Lung (tissue), 11 donors: ENCODE measurements at regions not wholly inside any gene's neighbourhood (a gene's known extent, or its start where the extent isn't known, plus 50 kb on each side); places are given as distances from the start of the nearest gene placed in this dataset.

Experiments used
- ATAC-seq: fragments of 200-7000 bp; cut with Tn5 transposase; one replicate; pipeline ENCODE4 v1.9.1; 2020; ENCODE audit warnings: moderate number of reproducible peaks; ENCODE audit not compliant: insufficient read depth, low FRiP score
- DNase-seq, 3 donors: peaks; one replicate each; pipeline ENCODE4 v3.0.0-alpha.2; 2013 to 2017
- H3K27ac ChIP-seq, 2 donors: one replicate each; pipeline ENCODE4 v1.5.1; 2013; ENCODE audit warnings: mild to moderate bottlenecking in 2 of 2, moderate library complexity in 2 of 2, control low read depth in 1 of 2, inconsistent platforms in 1 of 2, low read depth in 1 of 2, low read length in 1 of 2
- H3K27me3 ChIP-seq, 3 donors: one replicate each; pipeline ENCODE4 v1.5.1; 2013; ENCODE audit warnings: low read length in 2 of 3; ENCODE audit not compliant: control insufficient read depth in 3 of 3, insufficient read depth in 3 of 3
- H3K36me3 ChIP-seq, 4 donors: one replicate each; pipeline ENCODE4 v1.5.1; 2013; ENCODE audit warnings: low read length in 4 of 4, mild to moderate bottlenecking in 1 of 4, moderate library complexity in 1 of 4; ENCODE audit not compliant: control insufficient read depth in 4 of 4, insufficient read depth in 4 of 4
- H3K4me1 ChIP-seq, 5 donors: one replicate each; pipeline ENCODE4 v1.5.1; 2013; ENCODE audit warnings: low read length in 5 of 5, mild to moderate bottlenecking in 2 of 5, moderate library complexity in 1 of 5; ENCODE audit not compliant: control insufficient read depth in 5 of 5, insufficient read depth in 5 of 5
- H3K4me3 ChIP-seq: one replicate; pipeline ENCODE4 v1.5.1; 2013; ENCODE audit warnings: mild to moderate bottlenecking, control low read depth, moderate library complexity
- H3K9ac ChIP-seq, 2 donors: one replicate each; pipeline ENCODE4 v1.5.1; 2013; ENCODE audit warnings: low read length in 2 of 2, control low read depth in 1 of 2; ENCODE audit not compliant: insufficient read depth in 1 of 2
- H3K9me3 ChIP-seq, 4 donors: one replicate each; pipeline ENCODE4 v1.5.1; 2013; ENCODE audit warnings: low read length in 3 of 4, mild to moderate bottlenecking in 1 of 4, moderate library complexity in 1 of 4; ENCODE audit not compliant: control insufficient read depth in 4 of 4, insufficient read depth in 3 of 4
- WGBS, 2 donors: extraction: QIAGEN DNeasy Blood & Tissue Kit; methylation state at CpG; one replicate each; pipeline ENCODE4 v1.1.7; 2013; 5-methylcytosine and 5-hydroxymethylcytosine counted together
- TF ChIP-seq, protein P1 (sequence below): IDR thresholded peaks from 2 replicates; pipeline ENCODE4 v1.5.1; 2012; ENCODE audit warnings: mild to moderate bottlenecking; ENCODE audit errors: control extremely low read depth, extremely low read depth
- donor health status: control.
- donor health status: control.
- donor health status: Bipolar disorder and iron deficiency.
- donor health status: healthy.
- donor health status: DM: yes; HTN: yes; CAD: no.

DNA sequence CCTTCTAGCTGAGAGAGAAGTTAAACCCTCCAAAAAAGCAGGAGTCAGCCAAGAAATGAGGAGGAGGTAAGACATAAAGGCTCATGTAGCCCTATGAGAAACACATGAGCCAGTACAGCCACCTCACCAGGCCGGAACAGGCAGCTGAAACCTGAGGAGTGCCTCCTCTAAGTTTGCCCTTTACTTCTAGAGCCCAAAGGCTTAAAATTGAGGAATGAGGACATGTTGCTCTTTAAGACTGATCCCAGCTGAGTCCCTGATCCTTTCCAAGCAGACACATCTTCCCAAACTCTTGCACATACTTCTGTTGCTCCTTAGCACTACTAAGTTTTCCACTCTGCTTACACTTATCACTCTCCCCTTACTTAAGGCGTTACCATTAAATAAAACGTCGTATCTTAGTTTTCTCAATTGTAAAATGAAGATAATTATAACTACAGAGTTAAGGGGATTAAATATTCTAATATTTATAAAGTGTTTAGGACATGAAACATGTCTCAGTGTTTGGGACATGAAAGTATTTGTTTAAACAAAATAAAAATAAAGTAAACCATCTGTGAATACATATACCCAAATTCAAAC lies 124.0 kb downstream of the OGFRL1 start:
- H3K4me1 ChIP-seq, result peaks cover 4 to 27% (median 14%) of the 10 kb centered on the region in 5 donors
- H3K27ac ChIP-seq, result peak overlapping the region; percentile 45 to 73
- WGBS, 2 donors, result 33 to 71% methylated on average over 4 of the region's 4 CpGs
- peak overlapping the region in 1 of 2 donors; percentile 43 for H3K9ac ChIP-seq
- no peak overlapping the region for H3K4me3 ChIP-seq
- H3K27me3 ChIP-seq, result no peaks in the 10 kb centered on the region
- peak; percentile 59 to 86 (median 79) for DNase-seq
- H3K9me3 ChIP-seq, result no peaks in the 10 kb centered on the region
- peaks cover 10 to 21% (median 15%) of the 10 kb centered on the region in 4 donors for H3K36me3 ChIP-seq
- TF ChIP-seq, protein P1, sequence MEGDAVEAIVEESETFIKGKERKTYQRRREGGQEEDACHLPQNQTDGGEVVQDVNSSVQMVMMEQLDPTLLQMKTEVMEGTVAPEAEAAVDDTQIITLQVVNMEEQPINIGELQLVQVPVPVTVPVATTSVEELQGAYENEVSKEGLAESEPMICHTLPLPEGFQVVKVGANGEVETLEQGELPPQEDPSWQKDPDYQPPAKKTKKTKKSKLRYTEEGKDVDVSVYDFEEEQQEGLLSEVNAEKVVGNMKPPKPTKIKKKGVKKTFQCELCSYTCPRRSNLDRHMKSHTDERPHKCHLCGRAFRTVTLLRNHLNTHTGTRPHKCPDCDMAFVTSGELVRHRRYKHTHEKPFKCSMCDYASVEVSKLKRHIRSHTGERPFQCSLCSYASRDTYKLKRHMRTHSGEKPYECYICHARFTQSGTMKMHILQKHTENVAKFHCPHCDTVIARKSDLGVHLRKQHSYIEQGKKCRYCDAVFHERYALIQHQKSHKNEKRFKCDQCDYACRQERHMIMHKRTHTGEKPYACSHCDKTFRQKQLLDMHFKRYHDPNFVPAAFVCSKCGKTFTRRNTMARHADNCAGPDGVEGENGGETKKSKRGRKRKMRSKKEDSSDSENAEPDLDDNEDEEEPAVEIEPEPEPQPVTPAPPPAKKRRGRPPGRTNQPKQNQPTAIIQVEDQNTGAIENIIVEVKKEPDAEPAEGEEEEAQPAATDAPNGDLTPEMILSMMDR, result no peak
- ATAC-seq, result peak; percentile 31

DNA sequence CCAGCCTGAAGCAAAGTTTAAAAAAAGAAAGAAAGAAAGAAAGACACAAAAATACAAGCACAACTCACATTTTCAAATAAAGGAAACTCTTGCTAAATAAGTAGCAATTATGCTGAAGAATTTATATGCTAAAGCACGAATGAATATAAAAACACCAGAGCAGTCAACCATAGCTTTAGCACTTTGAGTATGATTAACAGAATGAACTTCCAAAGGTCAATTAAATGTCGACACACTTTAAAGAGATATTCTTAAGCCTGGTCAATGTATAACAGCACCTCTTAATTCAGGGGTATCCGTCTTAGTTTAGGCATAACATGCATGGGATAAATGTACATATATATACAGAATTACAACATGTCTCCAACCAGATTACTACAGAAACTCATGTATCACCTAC lies 125.9 kb downstream of the OGFRL1 start:
- H3K27ac ChIP-seq, result no peak overlapping the region

DNA sequence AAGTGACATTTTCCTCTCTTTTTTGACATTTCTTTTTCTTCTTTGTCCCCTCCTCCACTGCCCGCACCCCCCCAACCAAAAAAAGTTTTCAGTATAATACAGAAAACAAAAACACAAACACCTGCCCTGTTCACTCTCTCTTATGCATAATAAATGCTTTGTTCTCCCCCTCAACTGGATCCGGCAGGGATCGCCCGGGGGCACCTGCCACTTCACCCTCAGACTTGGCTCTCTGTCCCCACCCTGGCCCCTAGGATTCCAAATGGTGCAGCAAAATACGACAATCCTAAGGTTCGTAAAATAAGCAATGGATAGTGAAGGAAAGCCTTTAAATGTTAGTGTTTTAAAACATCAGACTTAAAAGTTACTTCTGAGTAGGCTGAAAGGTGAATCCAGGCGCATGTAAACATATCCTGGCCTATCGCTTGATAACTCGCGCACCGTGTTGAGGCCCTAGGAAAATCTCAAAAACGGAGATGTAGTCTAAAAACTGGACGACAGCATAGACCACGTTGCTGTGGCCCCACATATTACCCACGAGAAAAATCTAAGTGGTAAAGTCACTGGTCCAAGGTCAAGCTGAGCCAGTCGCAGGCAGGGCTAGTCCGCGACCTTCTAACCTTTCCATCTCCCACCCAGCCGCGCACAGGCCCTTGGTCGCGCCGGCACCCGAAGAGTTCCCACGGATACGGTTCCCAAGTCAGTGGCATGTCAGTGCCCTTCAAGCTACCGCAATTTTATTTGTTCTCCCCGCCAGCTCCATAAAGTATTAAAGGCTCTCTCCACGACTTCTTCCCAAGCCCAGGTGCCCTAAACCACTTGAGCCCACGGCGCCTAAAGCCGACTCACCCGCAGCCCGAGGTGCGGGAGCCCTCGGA lies 130.8 kb downstream of the OGFRL1 start:
- ATAC-seq (peak; percentile 0), DNase-seq (peak; percentile 39 to 51 (median 51))
- 18 to 33% methylated on average over 36 of the region's 36 CpGs for WGBS, 2 donors
- Histone ChIP-seq H3K4me3 (peak overlapping the region; percentile 88), H3K27ac (peak overlapping the region; percentile 91 to 99), H3K36me3 (peaks cover 5 to 14% (median 12%) of the 10 kb centered on the region in 4 donors), H3K27me3 (no peaks in the 10 kb centered on the region), H3K9ac (peak overlapping the region; percentile 85 to 94), H3K9me3 (no peaks in the 10 kb centered on the region), H3K4me1 (peaks cover 0 to 20% (median 3%) of the 10 kb centered on the region in 5 donors)
- TF ChIP-seq, protein P1, result no peak

More for the DNA sequence above, 125.9 kb downstream of the OGFRL1 start:
- no peaks in the 10 kb centered on the region for H3K27me3 ChIP-seq
- DNase-seq (no peak), ATAC-seq (no peak)
- no peak overlapping the region for H3K9ac ChIP-seq
- no peaks in the 10 kb centered on the region for H3K9me3 ChIP-seq
- 44 to 72% methylated on average over 3 of the region's 3 CpGs for WGBS, 2 donors
- TF ChIP-seq, protein P1, result no peak
- H3K4me3 ChIP-seq, result no peak overlapping the region
- H3K4me1 ChIP-seq, result peaks cover 3 to 41% (median 14%) of the 10 kb centered on the region in 5 donors
- H3K36me3 ChIP-seq, result peaks cover 8 to 20% (median 15%) of the 10 kb centered on the region in 4 donors
